Astrocyte (in vitro differentiated cells and primary cell): ENCODE measurements at regions not wholly inside any gene's neighbourhood (a gene's known extent, or its start where the extent isn't known, plus 50 kb on each side); places are given as distances from the start of the nearest gene placed in this dataset.

Experiments
- CTCF ChIP-seq: IDR thresholded peaks from 2 replicates; pipeline ENCODE4 v1.5.1; 2011; ENCODE audit warnings: low read depth, mild to moderate bottlenecking, inconsistent platforms, low read length, moderate library complexity; ENCODE audit not compliant: insufficient read depth
- EZH2 ChIP-seq: IDR thresholded peaks from 2 replicates; pipeline ENCODE4 v1.6.1; 2012; ENCODE audit warnings: mild to moderate bottlenecking, low read length, inconsistent platforms; ENCODE audit not compliant: insufficient read depth

GRCh38 chr13:37385248-37385647 is 213.3 kb downstream of the POSTN start:
- TF ChIP-seq EZH2 (no peak), CTCF (no peak)
